COLO668 (cell line): ENCODE measurements at regions not wholly inside any gene's neighbourhood (a gene's known extent, or its start where the extent isn't known, plus 50 kb on each side); places are given as distances from the start of the nearest gene placed in this dataset.
"Not testable (repeated sequence)": the region's sequence is repeated elsewhere in the genome, so short reads cannot be mapped to it uniquely, and the experiment has no call there.

Experiments used
- DNase-seq: peaks from one replicate; lab custom pipeline; 2025; ENCODE audit not compliant: unreplicated experiment; lab: John Stamatoyannopoulos, UW

DNA sequence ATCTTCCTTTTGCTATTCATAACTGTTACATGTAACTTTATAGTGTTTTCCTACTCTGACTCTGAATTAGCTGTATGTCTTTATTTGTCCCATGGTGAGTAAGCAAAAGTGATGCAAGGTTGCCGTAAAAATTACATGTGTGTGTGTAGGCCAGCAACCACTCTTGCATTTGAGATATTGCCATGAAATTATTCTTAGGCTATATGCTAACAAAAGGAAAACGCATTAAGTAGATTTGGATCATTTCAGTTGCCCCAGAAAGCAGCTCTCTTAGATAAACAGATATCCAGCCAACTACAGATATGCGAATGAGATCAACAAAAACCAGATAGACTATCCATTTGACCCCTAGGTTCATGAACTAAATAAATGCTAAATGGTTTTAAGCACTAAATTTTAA is 73.6 kb downstream of the CYLC2 start:
- no peak for DNase-seq

DNA sequence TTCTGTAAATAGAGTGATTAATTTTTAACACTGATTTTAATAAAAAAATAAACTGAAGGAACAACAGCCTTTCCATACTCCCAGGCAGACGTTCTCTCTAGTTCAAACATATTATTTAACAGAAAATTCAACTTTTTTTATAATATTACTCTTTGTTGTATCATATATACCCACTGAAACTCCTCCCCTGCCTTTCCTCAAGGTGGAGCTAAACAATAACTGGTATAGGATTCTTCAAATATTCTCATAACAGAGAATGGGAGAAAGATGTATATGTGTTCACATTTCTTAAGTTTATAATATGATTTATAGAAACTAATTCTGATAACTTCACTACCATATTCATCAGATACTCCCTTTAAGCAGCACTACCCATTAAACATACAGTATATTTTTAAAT is 83.4 kb downstream of the CYLC2 start:
- DNase-seq, result no peak

DNA sequence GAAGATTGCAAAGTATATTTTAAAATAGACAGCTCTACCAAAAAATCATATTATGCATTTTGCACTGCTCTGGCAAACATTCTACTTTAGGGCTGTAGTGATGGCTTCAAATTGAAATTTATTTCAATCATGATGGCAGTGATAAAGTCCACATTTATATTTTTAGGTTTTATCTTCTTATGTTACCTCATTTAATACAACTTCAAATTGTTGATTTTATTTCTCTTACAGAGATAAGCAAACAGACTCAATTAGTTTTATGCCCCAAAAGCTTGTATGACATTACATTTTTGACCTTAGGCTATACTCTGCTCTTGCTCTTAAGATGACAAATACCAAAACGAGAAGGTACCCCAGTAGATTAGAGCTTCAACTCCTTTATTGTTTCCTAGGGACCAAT is 87.4 kb downstream of the CYLC2 start:
- DNase-seq, result no peak

DNA sequence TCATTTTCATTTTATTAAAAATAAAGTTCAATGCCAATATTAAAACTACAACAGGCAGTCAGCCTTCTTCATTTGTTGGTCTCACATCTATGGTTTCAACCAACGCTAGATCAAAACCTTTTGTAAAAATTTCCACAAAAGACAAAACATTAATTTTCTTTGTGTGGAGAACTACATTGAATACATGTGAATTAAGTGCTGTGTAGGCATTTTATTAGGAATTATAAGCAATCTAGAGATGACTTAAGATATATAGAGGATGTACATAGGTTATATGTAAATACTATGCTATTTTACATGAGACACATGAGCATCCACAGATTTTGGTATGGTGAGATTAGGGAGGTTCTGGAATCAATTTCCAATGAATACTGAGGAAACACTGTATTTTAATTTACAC is 94.2 kb downstream of the CYLC2 start:
- no peak for DNase-seq

DNA sequence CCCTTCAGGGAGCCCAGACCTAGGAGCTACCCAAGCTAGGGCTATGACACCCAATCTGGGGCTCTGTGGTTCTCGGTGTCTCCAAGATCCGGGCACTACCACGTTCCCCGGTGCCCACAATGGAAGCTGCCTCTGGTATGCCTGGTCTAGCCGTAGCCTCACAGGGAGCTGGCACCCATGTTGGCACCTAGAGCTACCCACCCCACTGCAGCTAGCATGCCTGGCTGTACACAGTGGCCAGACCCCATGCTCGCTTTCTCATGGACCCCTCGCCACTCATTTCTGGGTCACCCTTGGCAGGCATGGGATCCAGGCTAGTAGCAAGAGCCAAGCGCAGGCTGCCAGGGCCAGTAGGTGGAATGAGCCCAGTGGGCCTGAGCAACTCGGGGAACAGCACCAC is 109.0 kb downstream of the CYLC2 start:
- DNase-seq, result no peak

DNA sequence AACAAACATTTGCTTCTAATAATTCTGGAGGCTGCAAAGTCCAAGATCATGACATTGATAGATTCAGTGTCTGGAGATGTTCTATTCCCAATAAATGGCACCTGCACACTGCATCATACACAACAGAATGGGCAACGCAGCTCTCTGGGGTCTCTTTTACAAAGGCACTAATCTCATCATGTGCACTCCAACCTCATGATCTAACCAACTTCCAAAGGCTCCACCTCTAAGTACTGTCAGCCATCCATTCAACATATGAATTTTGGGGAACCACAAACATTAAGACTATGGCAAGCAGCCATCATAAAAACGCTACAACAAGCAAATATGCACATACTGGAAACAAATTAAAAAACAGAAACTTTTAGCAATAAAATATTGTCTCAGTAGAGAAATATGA is 121.1 kb downstream of the CYLC2 start:
- DNase-seq, result no peak

DNA sequence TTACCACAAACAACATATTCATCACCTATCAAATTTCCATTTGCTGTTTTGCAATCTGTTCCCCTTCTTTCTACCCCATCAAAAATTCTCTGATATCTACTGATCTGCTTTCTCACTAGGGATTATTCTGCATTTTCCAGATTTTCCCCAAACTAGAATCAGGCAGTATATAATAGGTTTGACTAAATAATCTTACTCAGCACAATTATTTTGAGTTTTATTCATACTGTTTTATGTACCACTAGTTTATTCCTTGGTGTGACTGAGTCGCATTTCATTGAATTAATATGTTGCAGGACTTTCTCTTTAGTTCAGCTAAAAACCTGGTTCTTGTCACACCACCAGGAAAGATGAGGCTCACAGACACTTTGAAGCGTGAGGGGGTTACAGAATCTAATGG is 131.4 kb downstream of the CYLC2 start:
- no peak for DNase-seq

DNA sequence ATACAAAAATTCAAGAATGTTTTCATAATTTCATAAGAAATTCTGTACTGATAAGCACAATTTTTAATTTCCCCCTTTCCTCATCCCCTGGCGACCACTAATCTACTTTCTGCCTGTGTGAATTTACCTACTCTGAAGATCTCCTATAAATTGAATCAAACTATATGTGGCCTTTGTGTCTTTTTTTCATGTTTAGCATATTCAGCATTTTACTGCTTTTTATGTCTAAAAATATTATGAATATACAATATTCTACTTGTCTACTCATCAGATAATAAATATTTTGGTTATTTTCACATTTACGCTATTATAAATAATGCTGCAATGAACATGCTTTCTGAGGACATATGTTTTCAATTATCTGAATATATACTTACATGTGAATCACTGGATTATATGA is 144.8 kb downstream of the CYLC2 start:
- DNase-seq, result no peak

DNA sequence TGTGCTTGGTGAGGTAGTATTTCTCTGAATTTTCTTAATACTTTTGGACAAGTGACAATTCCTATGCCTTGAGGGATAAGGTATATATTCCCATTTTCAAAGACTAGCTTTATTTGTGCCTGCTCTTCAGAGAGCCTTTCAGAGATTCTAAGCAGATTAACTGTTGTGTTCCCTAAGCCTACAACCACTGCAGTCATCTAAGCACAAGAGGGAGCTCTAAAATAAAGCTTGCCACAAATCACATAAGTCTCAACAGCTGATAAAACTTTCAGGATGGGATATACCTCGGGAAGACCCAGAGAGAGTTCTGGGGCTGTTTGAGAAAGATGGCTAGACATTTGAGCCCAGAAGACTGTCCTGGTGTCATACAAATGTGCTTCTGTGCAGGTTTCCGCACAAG is 157.3 kb downstream of the CYLC2 start:
- no peak for DNase-seq

DNA sequence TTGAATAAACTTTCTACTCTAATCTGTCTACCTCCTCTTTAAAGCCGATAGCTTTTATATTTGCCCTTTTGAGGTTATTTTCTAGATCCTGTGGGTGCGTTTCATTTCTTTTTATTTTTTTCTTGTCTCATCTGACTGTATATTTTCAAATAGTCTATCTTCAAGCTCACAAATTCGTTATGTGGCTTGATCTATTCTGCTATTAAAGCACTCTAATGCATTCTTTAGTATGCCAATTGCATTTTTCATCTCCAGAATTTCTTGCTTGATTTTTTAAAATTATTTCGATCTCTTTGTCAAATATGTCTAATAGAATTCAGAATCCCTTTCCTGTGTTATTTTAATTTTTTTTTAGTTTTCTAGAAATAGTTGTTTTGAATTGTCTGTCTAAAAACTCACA is 172.4 kb downstream of the CYLC2 start:
- DNase-seq, result no peak

DNA sequence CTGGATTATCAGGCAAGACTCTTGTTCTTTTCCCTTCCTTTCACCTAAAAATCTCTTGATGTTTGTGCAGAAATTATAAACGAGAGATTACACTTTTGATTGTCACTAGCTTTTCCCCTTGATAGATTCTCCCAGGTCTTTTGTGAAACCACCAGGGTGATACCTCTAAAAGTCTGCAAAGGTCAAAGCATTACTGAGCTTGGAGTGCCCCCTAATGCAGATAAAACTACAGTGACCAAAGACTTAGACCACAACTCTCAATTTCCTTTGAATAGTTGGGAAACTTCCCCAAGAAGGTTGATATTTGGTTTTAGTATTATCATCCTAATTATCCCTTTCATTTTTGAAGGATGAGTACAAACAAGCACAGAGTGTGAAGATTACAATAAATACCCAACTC is 173.1 kb downstream of the CYLC2 start:
- no peak for DNase-seq

DNA sequence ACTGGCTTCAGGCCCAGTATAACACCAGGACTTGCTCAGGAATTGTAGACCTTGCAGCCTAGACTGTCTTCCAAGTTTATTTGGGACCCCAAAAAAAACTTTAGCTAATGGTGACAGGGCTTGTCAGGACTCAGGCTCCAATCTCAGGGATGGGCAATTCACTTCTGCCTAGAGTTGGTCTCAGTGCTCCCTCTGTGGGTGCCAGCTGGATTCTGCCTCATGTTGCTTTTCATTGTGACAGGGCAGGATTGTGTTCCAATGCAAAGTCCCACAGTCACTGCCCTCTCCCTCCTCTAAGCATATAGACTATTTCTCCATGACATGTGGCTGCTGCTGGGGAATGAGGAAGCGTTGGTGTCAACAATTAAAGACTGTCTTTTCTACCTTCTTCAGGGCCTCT is 174.7 kb downstream of the CYLC2 start:
- no peak for DNase-seq

DNA sequence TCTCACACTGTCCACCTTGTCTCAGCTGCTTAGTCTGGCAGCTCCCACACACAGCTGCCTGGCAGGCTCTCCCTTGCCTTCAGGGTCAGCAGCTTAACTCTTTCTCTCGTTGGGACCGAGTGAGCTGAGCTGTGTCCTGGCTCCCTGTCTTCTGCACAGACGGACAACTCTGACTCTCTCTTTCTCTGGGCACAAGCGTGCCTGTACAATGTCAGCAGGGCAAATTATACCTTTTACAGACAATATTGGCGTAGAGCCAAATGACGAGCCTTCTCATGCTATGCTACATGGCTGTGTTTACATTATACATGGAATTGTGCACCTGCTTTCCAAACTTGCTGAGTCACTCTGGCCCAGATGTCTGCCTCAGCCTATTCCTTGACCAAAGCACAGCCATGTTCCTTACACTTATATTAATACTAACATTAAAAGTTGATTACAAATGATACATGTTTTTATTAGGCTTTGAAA is 188.6 kb downstream of the CYLC2 start:
- peak; percentile 89 for DNase-seq

DNA sequence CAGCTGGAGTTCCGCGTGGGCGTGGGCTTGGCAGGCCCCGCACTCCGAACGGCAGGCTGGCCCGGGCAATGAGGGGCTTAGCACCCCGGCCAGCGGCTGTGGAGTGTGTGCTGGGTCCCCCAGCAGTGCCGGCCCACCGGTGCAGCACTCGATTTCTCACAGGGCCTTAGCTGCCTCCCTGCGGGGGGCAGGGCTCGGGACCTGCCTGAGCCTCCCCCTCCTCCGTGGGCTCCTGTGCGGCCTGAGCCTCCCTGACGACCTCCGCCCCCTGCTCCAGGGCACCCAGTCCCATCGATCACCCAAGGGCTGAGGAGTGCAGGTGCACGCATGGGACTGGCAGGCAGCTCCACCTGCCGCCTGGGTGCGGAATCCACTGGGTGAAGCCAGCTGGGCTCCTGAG is 191.8 kb downstream of the CYLC2 start:
- DNase-seq, result no peak

DNA sequence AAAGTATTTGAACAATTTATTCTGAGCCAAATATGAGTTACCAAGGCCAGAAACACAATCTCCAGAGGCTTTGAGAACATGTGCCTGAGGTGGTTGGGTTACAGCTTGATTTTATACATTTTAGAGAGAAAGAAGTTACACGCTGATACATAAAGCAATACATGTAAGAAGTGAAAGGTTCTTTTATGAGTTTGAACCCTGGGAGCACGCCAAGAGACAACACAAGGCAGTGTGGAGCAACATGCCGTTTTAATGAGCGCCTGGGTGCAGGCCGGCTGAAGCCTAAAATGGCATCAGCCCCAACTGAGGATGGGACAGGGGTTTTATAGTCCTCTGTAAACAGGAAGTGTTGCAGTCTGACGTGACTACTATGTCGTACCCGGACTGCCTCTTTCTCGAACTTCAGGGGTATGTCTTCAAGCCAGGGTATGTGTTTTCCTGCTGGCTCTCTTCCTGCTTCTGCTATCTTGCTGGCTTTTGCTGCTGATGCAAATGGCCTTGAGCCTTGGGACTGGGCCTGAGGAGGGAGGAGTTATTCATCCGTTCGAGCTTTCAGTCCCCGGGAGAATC is 193.7 kb downstream of the CYLC2 start:
- DNase-seq, result no peak

DNA sequence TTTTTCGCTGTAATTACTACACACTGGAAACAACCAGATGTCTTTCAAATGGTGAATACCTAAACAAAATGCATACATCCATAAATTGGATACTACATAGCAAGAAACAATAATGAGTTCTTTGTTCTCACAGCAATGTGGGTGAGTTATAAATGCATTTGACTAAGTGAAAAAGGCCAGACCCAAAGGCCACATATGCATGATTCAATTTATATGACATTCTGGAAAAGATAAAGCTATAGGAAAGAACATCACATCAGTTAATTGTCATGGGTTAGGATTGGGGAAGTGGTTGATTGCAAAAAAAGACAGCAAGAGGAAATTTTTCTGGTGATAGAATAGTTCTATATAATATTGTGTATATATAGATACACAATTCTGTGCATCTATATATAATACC is 198.9 kb downstream of the CYLC2 start:
- DNase-seq, result no peak

DNA sequence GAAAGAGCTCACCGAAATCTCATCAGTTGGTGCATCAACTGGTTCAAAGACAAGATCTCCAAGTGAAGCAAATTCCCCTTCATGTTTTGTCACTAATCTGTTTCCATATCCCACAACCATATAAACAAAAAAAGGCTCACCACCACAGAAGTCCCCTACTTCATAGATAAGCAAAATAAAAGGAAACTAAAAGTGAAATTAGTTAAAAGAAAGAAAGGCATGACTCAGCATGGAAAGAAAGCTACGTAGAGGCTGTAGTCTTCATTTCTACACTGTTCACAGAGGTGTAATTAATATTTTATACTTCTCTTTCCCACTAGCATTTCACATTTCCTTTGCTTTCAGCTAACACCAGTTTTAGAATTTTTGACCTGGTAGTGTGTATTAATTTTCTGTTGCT is 208.0 kb downstream of the CYLC2 start:
- no peak for DNase-seq

DNA sequence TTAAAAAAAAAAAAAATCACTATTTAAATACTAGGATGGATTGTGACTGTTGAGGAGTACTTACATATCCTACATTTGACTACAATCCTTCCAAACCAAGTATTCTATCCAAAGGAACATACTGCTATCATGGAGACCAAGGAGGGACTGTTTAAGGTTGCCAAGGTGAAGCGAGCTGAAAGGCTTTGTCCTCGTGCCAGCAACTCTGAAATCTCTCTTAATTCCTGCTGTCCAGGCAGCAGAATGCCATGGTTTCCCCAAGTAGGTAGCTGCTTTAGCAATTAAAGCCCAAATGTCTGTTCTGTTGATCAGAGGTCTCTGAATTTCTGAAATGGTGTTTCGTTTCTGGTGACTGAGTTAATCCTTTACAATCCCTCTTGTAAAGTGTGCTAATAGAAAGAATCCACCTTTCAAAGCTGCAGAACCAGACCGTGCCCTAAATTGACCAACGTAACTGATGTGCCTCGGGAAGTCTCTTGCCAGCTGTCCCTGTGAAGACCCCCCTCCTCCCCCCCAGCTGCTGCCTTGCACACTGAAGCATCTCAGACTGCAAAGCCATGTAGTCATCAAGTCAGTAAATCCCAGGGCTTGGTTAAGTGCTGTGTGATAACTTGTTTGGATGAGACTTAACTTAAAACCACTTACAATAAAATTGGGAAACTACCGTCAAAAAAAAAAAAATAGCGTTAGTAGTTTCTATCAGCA is 210.9 kb downstream of the CYLC2 start:
- not testable (repeated sequence) for DNase-seq

DNA sequence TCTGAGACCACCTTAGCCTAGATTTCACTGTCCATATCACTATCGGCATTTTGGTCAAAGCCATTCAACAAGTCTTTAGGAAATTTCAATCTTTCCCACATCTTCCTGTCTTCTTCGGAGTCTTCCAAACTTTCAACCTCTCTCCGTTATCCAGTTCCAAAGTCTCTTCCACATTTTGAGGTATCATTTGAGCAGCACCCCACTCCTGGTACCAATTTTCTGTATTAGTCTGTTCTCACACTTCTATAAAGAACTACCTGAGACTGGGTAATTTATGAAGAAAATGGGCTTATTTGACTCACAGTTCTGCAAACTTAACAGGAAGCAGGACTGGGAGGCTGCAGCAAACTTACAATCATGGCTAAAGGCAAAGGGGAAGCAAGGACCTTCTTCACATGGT is 215.5 kb downstream of the CYLC2 start:
- DNase-seq, result no peak

DNA sequence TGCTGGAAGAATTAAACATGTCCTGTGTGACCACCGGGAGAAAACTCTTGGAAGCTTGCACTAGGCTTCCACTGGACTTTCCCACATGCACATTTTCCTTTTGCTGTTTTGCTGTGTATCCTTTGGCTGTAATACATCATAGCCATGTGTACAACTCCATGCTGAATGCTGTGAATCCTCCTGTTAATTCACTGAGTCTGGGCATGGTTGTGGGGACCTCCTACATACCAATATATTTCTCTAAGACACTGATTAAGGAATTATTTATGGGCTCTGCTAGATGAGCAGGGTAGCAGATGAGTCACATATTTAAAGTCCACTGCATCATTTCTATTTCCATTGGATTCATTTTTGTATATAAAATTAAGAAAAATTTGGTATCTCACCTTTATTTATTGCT is 220.1 kb downstream of the CYLC2 start:
- DNase-seq, result no peak

DNA sequence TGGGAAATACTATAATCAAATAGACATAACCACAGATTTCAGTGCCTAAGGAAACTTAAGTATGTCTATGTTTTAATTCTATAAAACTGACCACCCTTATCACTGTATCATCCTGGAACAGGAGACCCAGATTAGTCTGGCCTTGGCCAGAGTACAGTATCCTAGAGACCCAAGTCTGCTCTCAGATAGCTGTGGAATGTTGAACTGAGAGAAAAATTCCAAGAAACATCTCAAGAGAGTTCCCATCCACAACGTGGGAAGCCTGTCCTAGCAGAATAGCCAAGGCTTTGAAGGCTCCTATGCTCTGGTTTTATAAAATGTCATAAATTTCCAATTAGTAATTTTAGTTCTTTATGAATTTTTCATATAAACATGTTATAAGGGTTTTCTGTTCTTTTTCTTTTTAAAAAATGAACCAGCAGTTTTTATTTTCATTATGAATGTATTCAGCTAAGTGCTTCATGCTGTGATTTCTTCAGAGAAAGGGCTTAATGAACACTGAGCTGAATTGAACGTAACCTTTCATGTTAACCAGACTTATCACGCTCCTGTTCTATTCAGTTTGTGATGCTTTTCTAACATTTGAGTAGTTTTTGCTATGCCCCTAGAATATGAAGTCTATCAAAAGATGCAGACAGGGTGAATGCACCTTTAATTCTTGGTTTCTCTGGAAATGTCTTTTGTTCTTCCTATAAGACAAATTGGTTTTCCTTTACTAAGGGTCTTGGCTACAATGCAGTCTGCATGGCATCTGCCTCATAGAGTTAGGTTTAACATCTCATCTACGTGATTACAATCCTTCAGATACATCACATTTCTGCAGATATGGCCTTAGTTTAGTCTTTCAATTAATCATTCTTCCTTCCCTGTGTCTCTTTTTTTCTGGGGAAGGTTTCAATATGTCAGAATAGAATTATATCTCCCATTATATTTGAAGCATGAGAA is 230.8 kb downstream of the CYLC2 start:
- no peak for DNase-seq

DNA sequence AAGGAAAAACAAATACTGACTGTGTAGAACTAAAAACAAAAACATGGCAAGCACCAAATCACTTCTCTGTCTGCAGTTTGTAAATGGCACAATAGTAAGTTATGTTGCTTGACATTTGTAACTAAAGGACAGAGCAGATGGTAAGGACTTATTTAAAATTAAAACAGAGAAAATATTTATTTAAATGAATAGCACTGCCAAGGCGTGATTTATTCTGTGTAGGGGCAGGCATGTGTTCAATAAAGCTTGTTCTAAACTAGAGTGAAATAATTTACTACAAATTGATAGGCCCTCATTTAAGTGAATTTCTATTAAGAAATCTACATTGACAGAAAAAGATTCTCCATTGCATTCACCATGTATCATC is 231.5 kb downstream of the CYLC2 start:
- DNase-seq, result no peak
